Lung (tissue), 11 donors: ENCODE measurements at regions not wholly inside any gene's neighbourhood (a gene's known extent, or its start where the extent isn't known, plus 50 kb on each side); places are given as distances from the start of the nearest gene placed in this dataset.

Source experiments
- ATAC-seq: fragments of 200-7000 bp; cut with Tn5 transposase; one replicate; pipeline ENCODE4 v1.9.1; 2020; ENCODE audit warnings: moderate number of reproducible peaks; ENCODE audit not compliant: insufficient read depth, low FRiP score
- DNase-seq, 3 donors: peaks; one replicate each; pipeline ENCODE4 v3.0.0-alpha.2; 2013 to 2017
- H3K27ac ChIP-seq, 2 donors: one replicate each; pipeline ENCODE4 v1.5.1; 2013; ENCODE audit warnings: mild to moderate bottlenecking in 2 of 2, moderate library complexity in 2 of 2, control low read depth in 1 of 2, inconsistent platforms in 1 of 2, low read depth in 1 of 2, low read length in 1 of 2
- H3K27me3 ChIP-seq, 3 donors: one replicate each; pipeline ENCODE4 v1.5.1; 2013; ENCODE audit warnings: low read length in 2 of 3; ENCODE audit not compliant: control insufficient read depth in 3 of 3, insufficient read depth in 3 of 3
- H3K36me3 ChIP-seq, 4 donors: one replicate each; pipeline ENCODE4 v1.5.1; 2013; ENCODE audit warnings: low read length in 4 of 4, mild to moderate bottlenecking in 1 of 4, moderate library complexity in 1 of 4; ENCODE audit not compliant: control insufficient read depth in 4 of 4, insufficient read depth in 4 of 4
- H3K4me1 ChIP-seq, 5 donors: one replicate each; pipeline ENCODE4 v1.5.1; 2013; ENCODE audit warnings: low read length in 5 of 5, mild to moderate bottlenecking in 2 of 5, moderate library complexity in 1 of 5; ENCODE audit not compliant: control insufficient read depth in 5 of 5, insufficient read depth in 5 of 5
- H3K4me3 ChIP-seq: one replicate; pipeline ENCODE4 v1.5.1; 2013; ENCODE audit warnings: mild to moderate bottlenecking, control low read depth, moderate library complexity
- H3K9ac ChIP-seq, 2 donors: one replicate each; pipeline ENCODE4 v1.5.1; 2013; ENCODE audit warnings: low read length in 2 of 2, control low read depth in 1 of 2; ENCODE audit not compliant: insufficient read depth in 1 of 2
- H3K9me3 ChIP-seq, 4 donors: one replicate each; pipeline ENCODE4 v1.5.1; 2013; ENCODE audit warnings: low read length in 3 of 4, mild to moderate bottlenecking in 1 of 4, moderate library complexity in 1 of 4; ENCODE audit not compliant: control insufficient read depth in 4 of 4, insufficient read depth in 3 of 4
- WGBS, 2 donors: extraction: QIAGEN DNeasy Blood & Tissue Kit; methylation state at CpG; one replicate each; pipeline ENCODE4 v1.1.7; 2013; 5-methylcytosine and 5-hydroxymethylcytosine counted together
- TF ChIP-seq, protein P1 (sequence below): IDR thresholded peaks from 2 replicates; pipeline ENCODE4 v1.5.1; 2012; ENCODE audit warnings: mild to moderate bottlenecking; ENCODE audit errors: control extremely low read depth, extremely low read depth
- donor health status: control.
- donor health status: control.
- donor health status: Bipolar disorder and iron deficiency.
- donor health status: healthy.
- donor health status: DM: yes; HTN: yes; CAD: no.

DNA sequence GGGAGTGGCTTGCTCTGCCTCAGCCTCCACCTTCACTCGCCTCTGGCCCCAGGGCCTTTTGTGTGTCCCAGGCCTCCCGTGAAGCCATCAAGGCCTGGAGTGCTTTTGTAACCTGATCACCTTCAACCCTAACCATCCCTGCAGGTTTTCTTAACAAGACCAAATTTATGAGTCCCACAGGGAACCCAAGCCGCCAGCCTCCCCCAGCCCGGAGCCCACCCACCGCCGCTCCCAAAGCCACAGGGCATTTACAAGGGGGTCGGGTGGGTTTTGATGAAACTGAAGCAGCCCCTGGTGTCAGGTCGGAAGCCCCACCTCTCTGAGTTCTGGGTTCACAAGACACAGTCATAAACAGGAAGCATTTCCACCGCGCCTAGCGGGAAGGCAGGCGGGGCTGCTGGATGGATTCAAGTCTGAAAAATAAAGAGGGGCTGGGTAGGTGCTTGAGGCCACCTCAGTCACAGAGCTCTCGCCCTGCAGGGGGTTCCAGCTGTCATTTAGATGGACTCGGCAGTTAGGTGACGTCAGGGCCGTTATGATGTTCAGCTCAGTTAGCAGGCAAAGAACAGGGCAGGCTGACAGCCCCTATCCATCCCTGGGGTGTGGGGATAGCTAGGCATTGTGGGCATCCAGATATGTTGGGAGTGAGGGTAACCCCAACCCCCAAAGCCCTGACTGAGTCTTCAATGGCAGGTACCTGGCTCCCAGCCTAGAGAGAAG, 128.5 kb downstream of the BCOR start:
- ATAC-seq (no peak), DNase-seq (peak; percentile 28 to 62 (median 37))
- TF ChIP-seq, protein P1, sequence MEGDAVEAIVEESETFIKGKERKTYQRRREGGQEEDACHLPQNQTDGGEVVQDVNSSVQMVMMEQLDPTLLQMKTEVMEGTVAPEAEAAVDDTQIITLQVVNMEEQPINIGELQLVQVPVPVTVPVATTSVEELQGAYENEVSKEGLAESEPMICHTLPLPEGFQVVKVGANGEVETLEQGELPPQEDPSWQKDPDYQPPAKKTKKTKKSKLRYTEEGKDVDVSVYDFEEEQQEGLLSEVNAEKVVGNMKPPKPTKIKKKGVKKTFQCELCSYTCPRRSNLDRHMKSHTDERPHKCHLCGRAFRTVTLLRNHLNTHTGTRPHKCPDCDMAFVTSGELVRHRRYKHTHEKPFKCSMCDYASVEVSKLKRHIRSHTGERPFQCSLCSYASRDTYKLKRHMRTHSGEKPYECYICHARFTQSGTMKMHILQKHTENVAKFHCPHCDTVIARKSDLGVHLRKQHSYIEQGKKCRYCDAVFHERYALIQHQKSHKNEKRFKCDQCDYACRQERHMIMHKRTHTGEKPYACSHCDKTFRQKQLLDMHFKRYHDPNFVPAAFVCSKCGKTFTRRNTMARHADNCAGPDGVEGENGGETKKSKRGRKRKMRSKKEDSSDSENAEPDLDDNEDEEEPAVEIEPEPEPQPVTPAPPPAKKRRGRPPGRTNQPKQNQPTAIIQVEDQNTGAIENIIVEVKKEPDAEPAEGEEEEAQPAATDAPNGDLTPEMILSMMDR: no peak
- WGBS, 2 donors: 36 to 50% methylated on average over 16 of the region's 16 CpGs
- Histone ChIP-seq H3K27ac (peak overlapping the region in 1 of 2 donors; percentile 54), H3K9me3 (peaks cover 0 to 19% (median 6%) of the 10 kb centered on the region in 4 donors), H3K4me3 (no peak overlapping the region), H3K27me3 (peaks cover 0 to 2% (median 0%) of the 10 kb centered on the region in 3 donors), H3K9ac (no peak overlapping the region), H3K4me1 (peaks cover 0 to 3% (median 0%) of the 10 kb centered on the region in 5 donors), H3K36me3 (no peaks in the 10 kb centered on the region)

DNA sequence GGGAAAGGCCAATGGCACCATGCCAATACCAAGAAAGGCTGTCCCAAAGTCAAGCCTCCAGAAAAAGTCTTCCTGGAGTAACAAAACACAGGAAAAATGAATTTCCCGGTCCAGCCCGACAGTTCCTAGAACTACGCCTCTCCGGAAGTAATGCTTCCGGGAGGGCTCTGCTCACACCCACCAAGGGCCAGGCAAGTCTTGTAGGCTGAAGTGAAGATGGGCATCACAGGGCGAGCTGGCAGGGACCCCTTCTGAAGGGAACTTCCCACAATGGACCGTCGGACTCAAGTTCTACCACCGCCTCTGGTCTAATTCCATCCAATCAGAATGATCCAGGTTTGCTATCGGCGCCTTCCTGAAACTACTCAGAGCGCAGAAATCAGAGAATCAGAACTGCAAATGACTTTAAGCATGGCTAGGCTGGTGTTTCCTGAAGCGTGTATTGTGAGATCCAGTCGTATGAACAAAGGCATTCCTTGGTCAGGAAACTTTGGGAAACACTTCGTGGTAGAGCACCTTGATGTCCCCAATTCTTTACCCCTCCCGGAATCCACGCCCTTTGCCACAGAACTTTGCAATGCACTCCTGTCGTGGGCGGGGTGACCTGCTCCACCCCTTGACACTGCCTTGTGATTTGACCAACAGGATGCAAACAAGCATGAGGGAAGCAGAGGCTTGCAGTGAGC, 127.8 kb downstream of the BCOR start:
- no peak for ATAC-seq
- H3K27me3 ChIP-seq: peaks cover 0 to 2% (median 0%) of the 10 kb centered on the region in 3 donors

DNA sequence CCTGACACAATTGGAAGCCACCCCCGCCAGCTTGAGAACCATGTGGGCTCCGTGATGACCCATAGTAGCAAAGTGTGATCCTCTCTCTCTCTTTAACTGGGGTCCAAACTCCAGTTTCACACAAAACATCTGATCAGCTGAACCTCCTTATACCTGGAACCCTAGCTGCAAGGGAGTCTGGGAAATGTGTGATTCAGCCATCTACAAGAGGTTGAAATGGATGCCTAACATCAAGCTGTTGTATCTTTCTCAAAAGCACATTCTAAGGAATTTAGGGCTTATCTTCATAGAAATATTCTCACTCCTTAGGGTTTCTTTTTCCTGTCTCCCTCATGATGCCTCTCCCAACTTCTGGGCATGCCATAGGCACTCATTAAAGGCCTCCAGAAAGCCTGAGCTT, 126.0 kb downstream of the BCOR start:
- Histone ChIP-seq H3K9me3 (peaks cover 0 to 20% (median 4%) of the 10 kb centered on the region in 4 donors), H3K27me3 (peaks cover 0 to 2% (median 0%) of the 10 kb centered on the region in 3 donors), H3K36me3 (no peaks in the 10 kb centered on the region), H3K4me1 (no peaks in the 10 kb centered on the region), H3K4me3 (no peak overlapping the region), H3K27ac (no peak overlapping the region), H3K9ac (no peak overlapping the region)
- WGBS, 2 donors: 99 to 100% methylated on average over 2 of the region's 2 CpGs
- ATAC-seq (no peak), DNase-seq (no peak)
- TF ChIP-seq, protein P1: no peak

More for the DNA sequence above, 127.8 kb downstream of the BCOR start:
- 65 to 71% methylated on average over 19 of the region's 19 CpGs for WGBS, 2 donors
- peaks cover 0 to 3% (median 0%) of the 10 kb centered on the region in 5 donors for H3K4me1 ChIP-seq
- DNase-seq: peak in 2 of 3 donors; percentile 32 to 52
- H3K4me3 ChIP-seq: no peak overlapping the region
- no peak overlapping the region for H3K27ac ChIP-seq
- no peaks in the 10 kb centered on the region for H3K36me3 ChIP-seq
- TF ChIP-seq, protein P1: no peak
- peaks cover 0 to 19% (median 6%) of the 10 kb centered on the region in 4 donors for H3K9me3 ChIP-seq
- no peak overlapping the region for H3K9ac ChIP-seq
